ENCODE measurements at regions not wholly inside any gene's neighbourhood (a gene's known extent, or its start where the extent isn't known, plus 50 kb on each side); places are given as distances from the start of the nearest gene placed in this dataset.
"Not testable (repeated sequence)": the region's sequence is repeated elsewhere in the genome, so short reads cannot be mapped to it uniquely, and the experiment has no call there.

DNA sequence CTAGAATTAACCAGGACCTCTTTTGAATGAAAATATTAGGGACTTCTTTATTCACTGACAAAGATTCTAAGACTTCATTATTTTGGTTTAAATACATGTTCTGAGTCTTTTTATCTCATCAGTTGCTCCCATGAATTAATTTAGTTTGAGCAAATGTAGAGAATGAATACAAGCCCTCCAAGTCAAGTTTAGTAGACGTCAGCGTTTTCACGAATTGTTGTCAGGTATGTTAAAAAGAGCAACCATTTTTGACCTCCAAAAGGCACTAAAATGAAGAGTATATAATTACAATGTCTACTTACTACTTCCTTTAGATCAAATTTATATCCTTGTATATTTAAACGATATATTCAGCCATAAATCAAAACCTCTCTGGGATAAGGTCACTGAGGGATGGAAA is 809.3 kb upstream of the CDH6 start:
- H3K79me2 ChIP-seq (ENCODE audit: low read length), result no peaks in the 10 kb centered on the region
- H3K9me3 ChIP-seq (ENCODE audit: insufficient read depth, low read length), result no peaks in the 10 kb centered on the region
- H3K9ac ChIP-seq (ENCODE audit: low read length), result no peak overlapping the region
- H3K27me3 ChIP-seq (ENCODE audit: low read depth, low read length), result no peaks in the 10 kb centered on the region
- no peak overlapping the region for H3K4me2 ChIP-seq (ENCODE audit: low read length)
- no peaks in the 10 kb centered on the region for H3K36me3 ChIP-seq (replicated peaks; ENCODE audit: low read depth, low read length)
- H3K4me1 ChIP-seq (ENCODE audit: low read length), result no peaks in the 10 kb centered on the region
- H4K20me1 ChIP-seq (ENCODE audit: insufficient read depth, low read length), result no peaks in the 10 kb centered on the region
- no peak overlapping the region for H3K27ac ChIP-seq (ENCODE audit: low read length)
- no peak overlapping the region for H2AFZ ChIP-seq (ENCODE audit: low read depth, low read length)
- H3K4me3 ChIP-seq (ENCODE audit: low read length), result no peak overlapping the region
- TF ChIP-seq, protein P1, sequence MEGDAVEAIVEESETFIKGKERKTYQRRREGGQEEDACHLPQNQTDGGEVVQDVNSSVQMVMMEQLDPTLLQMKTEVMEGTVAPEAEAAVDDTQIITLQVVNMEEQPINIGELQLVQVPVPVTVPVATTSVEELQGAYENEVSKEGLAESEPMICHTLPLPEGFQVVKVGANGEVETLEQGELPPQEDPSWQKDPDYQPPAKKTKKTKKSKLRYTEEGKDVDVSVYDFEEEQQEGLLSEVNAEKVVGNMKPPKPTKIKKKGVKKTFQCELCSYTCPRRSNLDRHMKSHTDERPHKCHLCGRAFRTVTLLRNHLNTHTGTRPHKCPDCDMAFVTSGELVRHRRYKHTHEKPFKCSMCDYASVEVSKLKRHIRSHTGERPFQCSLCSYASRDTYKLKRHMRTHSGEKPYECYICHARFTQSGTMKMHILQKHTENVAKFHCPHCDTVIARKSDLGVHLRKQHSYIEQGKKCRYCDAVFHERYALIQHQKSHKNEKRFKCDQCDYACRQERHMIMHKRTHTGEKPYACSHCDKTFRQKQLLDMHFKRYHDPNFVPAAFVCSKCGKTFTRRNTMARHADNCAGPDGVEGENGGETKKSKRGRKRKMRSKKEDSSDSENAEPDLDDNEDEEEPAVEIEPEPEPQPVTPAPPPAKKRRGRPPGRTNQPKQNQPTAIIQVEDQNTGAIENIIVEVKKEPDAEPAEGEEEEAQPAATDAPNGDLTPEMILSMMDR (IDR thresholded peaks at IDR 0.05; ENCODE audit: low read depth, low read length), result no peak
- TF ChIP-seq EZH2phosphoT487 (IDR thresholded peaks at IDR 0.05; ENCODE audit: low read depth), result no peak

DNA sequence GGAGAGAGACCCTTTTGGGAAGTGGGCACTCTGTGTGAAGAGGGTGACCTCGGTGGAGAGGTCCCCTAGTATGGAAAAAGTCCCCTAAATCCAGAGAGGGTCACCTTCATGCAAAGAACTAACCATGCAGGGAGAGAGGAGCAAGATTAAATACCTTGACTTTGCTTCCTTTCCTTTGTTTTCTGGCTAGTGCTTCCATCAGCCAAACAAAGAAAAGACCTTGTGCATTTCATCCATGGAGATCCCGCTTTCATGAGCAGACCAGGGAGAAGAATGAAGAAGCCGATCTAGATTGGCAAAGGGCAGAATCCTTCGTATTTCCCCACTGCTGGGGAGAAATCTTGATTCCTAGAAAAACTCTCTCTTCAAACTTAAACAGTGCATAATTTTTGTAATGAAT is 813.3 kb upstream of the CDH6 start:
- Histone ChIP-seq H3K79me2 (ENCODE audit: low read length) (no peaks in the 10 kb centered on the region), H3K4me1 (ENCODE audit: low read length) (no peaks in the 10 kb centered on the region), H3K9me3 (ENCODE audit: insufficient read depth, low read length) (no peaks in the 10 kb centered on the region), H3K27me3 (ENCODE audit: low read depth, low read length) (no peaks in the 10 kb centered on the region), H3K9ac (ENCODE audit: low read length) (no peak overlapping the region), H2AFZ (ENCODE audit: low read depth, low read length) (no peak overlapping the region), H3K4me3 (ENCODE audit: low read length) (no peak overlapping the region), H4K20me1 (ENCODE audit: insufficient read depth, low read length) (no peaks in the 10 kb centered on the region), H3K27ac (ENCODE audit: low read length) (no peak overlapping the region), H3K4me2 (ENCODE audit: low read length) (no peak overlapping the region), H3K36me3 (replicated peaks; ENCODE audit: low read depth, low read length) (no peaks in the 10 kb centered on the region)
- no peak for TF ChIP-seq EZH2phosphoT487 (IDR thresholded peaks at IDR 0.05; ENCODE audit: low read depth)
- TF ChIP-seq, protein P1 (IDR thresholded peaks at IDR 0.05; ENCODE audit: low read depth, low read length), result no peak

DNA sequence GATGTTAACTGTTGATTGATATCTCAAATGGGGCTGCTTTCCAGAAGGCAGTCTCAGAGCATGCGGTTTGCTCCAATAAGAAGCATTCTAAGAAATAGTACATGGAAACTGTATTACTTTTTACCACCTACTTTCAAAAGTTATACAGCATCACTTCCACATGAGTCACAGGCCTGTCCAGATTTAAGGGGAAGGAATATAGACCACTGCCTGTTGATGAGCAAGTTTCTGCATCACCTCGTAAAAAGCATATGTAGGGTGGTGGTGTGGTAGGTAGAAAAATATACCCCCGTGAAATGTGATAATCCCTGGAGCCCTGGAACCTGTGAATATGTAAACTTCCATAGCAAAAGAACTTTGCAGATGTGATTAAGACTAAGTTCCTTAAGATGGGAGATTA is 816.6 kb upstream of the CDH6 start:
- Histone ChIP-seq H3K4me1 (ENCODE audit: low read length) (no peaks in the 10 kb centered on the region), H2AFZ (ENCODE audit: low read depth, low read length) (no peak overlapping the region), H3K4me2 (ENCODE audit: low read length) (no peak overlapping the region), H3K27ac (ENCODE audit: low read length) (no peak overlapping the region), H3K4me3 (ENCODE audit: low read length) (no peak overlapping the region), H3K27me3 (ENCODE audit: low read depth, low read length) (no peaks in the 10 kb centered on the region), H3K79me2 (ENCODE audit: low read length) (no peaks in the 10 kb centered on the region), H3K9me3 (ENCODE audit: insufficient read depth, low read length) (no peaks in the 10 kb centered on the region), H3K36me3 (replicated peaks; ENCODE audit: low read depth, low read length) (no peaks in the 10 kb centered on the region), H4K20me1 (ENCODE audit: insufficient read depth, low read length) (no peaks in the 10 kb centered on the region), H3K9ac (ENCODE audit: low read length) (no peak overlapping the region)
- TF ChIP-seq, protein P1 (IDR thresholded peaks at IDR 0.05; ENCODE audit: low read depth, low read length), result no peak
- TF ChIP-seq EZH2phosphoT487 (IDR thresholded peaks at IDR 0.05; ENCODE audit: low read depth), result no peak

DNA sequence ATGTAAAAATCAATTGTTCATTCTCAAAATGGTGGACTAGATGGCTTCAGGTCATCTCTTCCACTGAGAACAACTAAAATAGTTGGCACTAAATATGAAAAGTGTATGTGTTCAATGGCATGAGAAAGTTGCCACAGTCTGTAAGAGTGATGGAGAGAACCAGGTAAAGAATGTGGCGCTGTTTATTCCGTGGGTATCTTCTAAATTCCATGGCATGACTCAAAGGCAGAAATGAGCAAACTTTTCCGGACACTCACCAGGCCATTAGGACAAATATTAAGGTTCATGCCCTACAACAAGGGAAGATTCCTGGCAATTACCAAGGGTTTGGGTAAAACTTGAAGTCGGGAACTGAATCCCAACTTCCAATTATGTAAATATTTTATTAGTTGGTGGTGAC is 825.4 kb upstream of the CDH6 start:
- H3K79me2 ChIP-seq (ENCODE audit: low read length), result no peaks in the 10 kb centered on the region
- no peak overlapping the region for H2AFZ ChIP-seq (ENCODE audit: low read depth, low read length)
- H3K27ac ChIP-seq (ENCODE audit: low read length), result no peak overlapping the region
- no peak overlapping the region for H3K9ac ChIP-seq (ENCODE audit: low read length)
- H3K27me3 ChIP-seq (ENCODE audit: low read depth, low read length), result no peaks in the 10 kb centered on the region
- no peaks in the 10 kb centered on the region for H3K36me3 ChIP-seq (replicated peaks; ENCODE audit: low read depth, low read length)
- H3K9me3 ChIP-seq (ENCODE audit: insufficient read depth, low read length), result no peaks in the 10 kb centered on the region
- no peak overlapping the region for H3K4me2 ChIP-seq (ENCODE audit: low read length)
- no peaks in the 10 kb centered on the region for H3K4me1 ChIP-seq (ENCODE audit: low read length)
- no peaks in the 10 kb centered on the region for H4K20me1 ChIP-seq (ENCODE audit: insufficient read depth, low read length)
- no peak overlapping the region for H3K4me3 ChIP-seq (ENCODE audit: low read length)
- TF ChIP-seq EZH2phosphoT487 (IDR thresholded peaks at IDR 0.05; ENCODE audit: low read depth), result no peak
- TF ChIP-seq, protein P1 (IDR thresholded peaks at IDR 0.05; ENCODE audit: low read depth, low read length), result no peak

DNA sequence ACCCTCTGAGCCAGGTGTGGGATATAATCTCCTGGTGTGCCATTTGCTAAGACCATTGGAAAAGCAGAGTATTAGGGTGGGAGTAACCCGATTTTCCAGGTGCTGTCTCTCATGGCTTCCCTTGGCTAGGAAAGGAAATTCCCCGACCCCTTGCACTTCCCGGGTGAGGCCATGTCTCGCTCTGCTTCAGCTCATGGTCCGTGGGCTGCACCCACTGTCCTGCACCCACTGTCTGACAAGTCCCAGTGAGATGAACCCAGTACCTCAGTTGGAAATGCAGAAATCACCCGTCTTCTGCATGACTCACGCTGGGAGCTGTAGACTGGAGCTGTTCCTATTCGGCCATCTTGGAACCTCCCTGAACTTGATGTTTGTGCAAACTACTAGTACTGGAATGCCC is 828.5 kb upstream of the CDH6 start:
- H3K36me3 ChIP-seq (replicated peaks; ENCODE audit: low read depth, low read length); H3K4me2 ChIP-seq (ENCODE audit: low read length); H3K27me3 ChIP-seq (ENCODE audit: low read depth, low read length); H3K79me2 ChIP-seq (ENCODE audit: low read length); H3K4me1 ChIP-seq (ENCODE audit: low read length); H4K20me1 ChIP-seq (ENCODE audit: insufficient read depth, low read length); H3K9ac ChIP-seq (ENCODE audit: low read length); H3K9me3 ChIP-seq (ENCODE audit: insufficient read depth, low read length); H3K27ac ChIP-seq (ENCODE audit: low read length); H3K4me3 ChIP-seq (ENCODE audit: low read length); H2AFZ ChIP-seq (ENCODE audit: low read depth, low read length): not testable (repeated sequence)

Measured in OCI-LY3 (cell line).